NB4 (cell line): ENCODE measurements at regions not wholly inside any gene's neighbourhood (a gene's known extent, or its start where the extent isn't known, plus 50 kb on each side); places are given as distances from the start of the nearest gene placed in this dataset.

Experiments used
- CTCF ChIP-seq: IDR thresholded peaks from one replicate; pipeline ENCODE4 v1.5.1; 2012; ENCODE audit warnings: low read depth, low read length
- MYC ChIP-seq: IDR thresholded peaks from 2 replicates; pipeline ENCODE4 v1.6.1; 2011; ENCODE audit warnings: low read depth, low read length
- POLR2A ChIP-seq: IDR thresholded peaks from 2 replicates; pipeline ENCODE4 v1.6.1; 2011; ENCODE audit warnings: mild to moderate bottlenecking; ENCODE audit not compliant: insufficient read length; ENCODE audit errors: extremely low read depth
- TF ChIP-seq, protein P1 (sequence below): IDR thresholded peaks from 2 replicates; pipeline ENCODE4 v1.6.1; 2011; ENCODE audit warnings: low read depth, low read length

GRCh38 chr17:33583518-33584417 is 290.7 kb upstream of the ASIC2 start:
- TF ChIP-seq, protein P1, sequence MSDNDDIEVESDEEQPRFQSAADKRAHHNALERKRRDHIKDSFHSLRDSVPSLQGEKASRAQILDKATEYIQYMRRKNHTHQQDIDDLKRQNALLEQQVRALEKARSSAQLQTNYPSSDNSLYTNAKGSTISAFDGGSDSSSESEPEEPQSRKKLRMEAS, result no peak
- TF ChIP-seq CTCF (no peak), POLR2A (no peak), MYC (no peak)
